GM23248 (cell line): ENCODE measurements at regions not wholly inside any gene's neighbourhood (a gene's known extent, or its start where the extent isn't known, plus 50 kb on each side); places are given as distances from the start of the nearest gene placed in this dataset.
A peak's percentile ranks its signal among the peaks of the same experiment; 100 is the strongest.

ENCODE experiments used
- DNase-seq: peaks from one replicate; pipeline ENCODE4 v3.0.0-alpha.2; 2015
- H2AFZ ChIP-seq: fragments of 200-600 bp; sonication (generic); 2 replicates; pipeline ENCODE4 v1.6.1; 2016; ENCODE audit warnings: antibody characterized with exemption
- H3F3A ChIP-seq: fragments of 200-600 bp; sonication (generic); 2 replicates; pipeline ENCODE4 v1.6.1; 2016; ENCODE audit warnings: mild to moderate bottlenecking, antibody characterized with exemption, mixed run types; ENCODE audit not compliant: insufficient read depth
- H3K27ac ChIP-seq: fragments of 200-600 bp; sonication (generic); 2 replicates; pipeline ENCODE4 v1.5.1; 2016; ENCODE audit warnings: mild to moderate bottlenecking
- H3K27me3 ChIP-seq: fragments of 200-600 bp; sonication (generic); replicated peaks from 2 replicates; pipeline ENCODE4 v1.6.1; 2016; ENCODE audit warnings: mild to moderate bottlenecking; ENCODE audit not compliant: insufficient read depth
- H3K36me3 ChIP-seq: fragments of 200-600 bp; sonication (generic); 2 replicates; pipeline ENCODE4 v1.6.1; 2016; ENCODE audit warnings: low read depth, mild to moderate bottlenecking
- H3K4me1 ChIP-seq: fragments of 200-600 bp; sonication (generic); 2 replicates; pipeline ENCODE4 v1.6.1; 2016; ENCODE audit warnings: mild to moderate bottlenecking; ENCODE audit not compliant: insufficient read depth
- H3K4me2 ChIP-seq: fragments of 200-600 bp; sonication (generic); one replicate; pipeline ENCODE4 v1.6.1; 2016; ENCODE audit warnings: mild to moderate bottlenecking; ENCODE audit not compliant: unreplicated experiment
- H3K4me3 ChIP-seq: fragments of 200-600 bp; sonication (generic); 2 replicates; pipeline ENCODE4 v1.5.1; 2016; ENCODE audit warnings: mild to moderate bottlenecking
- H3K79me2 ChIP-seq: fragments of 200-600 bp; sonication (generic); 2 replicates; pipeline ENCODE4 v1.6.1; 2016; ENCODE audit warnings: mild to moderate bottlenecking; ENCODE audit not compliant: insufficient read depth
- H3K9ac ChIP-seq: fragments of 200-600 bp; sonication (generic); 2 replicates; pipeline ENCODE4 v1.6.1; 2016; ENCODE audit warnings: mild to moderate bottlenecking
- H3K9me2 ChIP-seq: fragments of 200-600 bp; sonication (generic); 2 replicates; pipeline ENCODE4 v1.6.1; 2016; ENCODE audit warnings: mixed run types, mild to moderate bottlenecking, moderate library complexity; ENCODE audit not compliant: insufficient read depth
- H3K9me3 ChIP-seq: fragments of 200-600 bp; sonication (generic); one replicate; pipeline ENCODE4 v1.6.1; 2017; ENCODE audit warnings: low read depth
- H4K20me1 ChIP-seq: fragments of 200-600 bp; sonication (generic); 2 replicates; pipeline ENCODE4 v1.6.0; 2016; ENCODE audit not compliant: insufficient read depth
- EZH2 ChIP-seq: fragments of 200-600 bp; sonication (generic); IDR thresholded peaks from 2 replicates; pipeline ENCODE4 v1.6.1; 2018; ENCODE audit warnings: antibody characterized with exemption, mild to moderate bottlenecking; ENCODE audit not compliant: insufficient read depth, poor library complexity, severe bottlenecking
- EZH2phosphoT487 ChIP-seq: fragments of 200-600 bp; sonication (generic); IDR thresholded peaks from 2 replicates; pipeline ENCODE4 v1.6.1; 2018; ENCODE audit warnings: antibody characterized with exemption, moderate library complexity, mild to moderate bottlenecking, low read depth; ENCODE audit not compliant: insufficient read depth
- WGBS, 2 experiments: methylation state at CpG; one replicate each; pipeline ENCODE4 v1.1.6; 2015 to 2017; ENCODE audit warnings: low lambda C conversion rate in 2 of 2, low coverage in 1 of 2; ENCODE audit errors: missing lambda C conversion rate in 2 of 2; 5-methylcytosine and 5-hydroxymethylcytosine counted together
- in situ Hi-C: fragments of 300-500 bp; cut with MboI; formaldehyde crosslinking; loops from 2 replicates; pipeline ENCODE4 v1.15.0; 2020

GRCh38 chr4:55175779-55176231 is 50.4 kb upstream of the KDR start:
- no peak for TF ChIP-seq EZH2
- no peak for TF ChIP-seq EZH2phosphoT487
- Histone ChIP-seq H3K4me2 (peak overlapping the region; percentile 59), H2AFZ (peak overlapping the region; percentile 76), H3F3A (peaks cover 23% of the 10 kb centered on the region), H3K4me3 (peak overlapping the region; percentile 48), H4K20me1 (no peaks in the 10 kb centered on the region), H3K9me2 (no peaks in the 10 kb centered on the region), H3K27ac (peak overlapping the region; percentile 60), H3K9ac (no peak overlapping the region), H3K27me3 (no peaks in the 10 kb centered on the region), H3K4me1 (peaks cover 40% of the 10 kb centered on the region), H3K36me3 (no peaks in the 10 kb centered on the region), H3K9me3 (no peaks in the 10 kb centered on the region), H3K79me2 (no peaks in the 10 kb centered on the region)
- 11 to 12% methylated on average over 5 of the region's 5 CpGs for WGBS, 2 experiments
- in situ Hi-C loops, result no loop called here
- DNase-seq, result peak; percentile 84

GRCh38 chr4:55176497-55176896 is 51.1 kb upstream of the KDR start:
- Histone ChIP-seq H3K9me3 (no peaks in the 10 kb centered on the region), H3K9ac (no peak overlapping the region), H3K36me3 (no peaks in the 10 kb centered on the region), H3K27ac (no peak overlapping the region; the same call in 1 of the 2 replicates), H3K27me3 (no peaks in the 10 kb centered on the region), H3K4me3 (no peak overlapping the region), H3K4me1 (peaks cover 46% of the 10 kb centered on the region), H3K79me2 (no peaks in the 10 kb centered on the region), H3K9me2 (no peaks in the 10 kb centered on the region), H3K4me2 (no peak overlapping the region), H2AFZ (peak overlapping the region; percentile 76), H3F3A (peaks cover 23% of the 10 kb centered on the region), H4K20me1 (no peaks in the 10 kb centered on the region)
- no peak for TF ChIP-seq EZH2
- TF ChIP-seq EZH2phosphoT487, result no peak
- WGBS, 2 experiments, result 82 to 91% methylated on average over 4 of the region's 4 CpGs
- in situ Hi-C loops, result no loop called here
- no peak for DNase-seq

- no peaks in the 10 kb centered on the region for H3K27me3 ChIP-seq
- in situ Hi-C loops, result no loop called here
- no peak overlapping the region for H2AFZ ChIP-seq
- no peak for TF ChIP-seq EZH2phosphoT487
- no peak for TF ChIP-seq EZH2
- H3K79me2 ChIP-seq, result no peaks in the 10 kb centered on the region
- no peaks in the 10 kb centered on the region for H3K9me3 ChIP-seq
- 88 to 95% methylated on average over 4 of the region's 4 CpGs for WGBS, 2 experiments
- no peaks in the 10 kb centered on the region for H3K9me2 ChIP-seq
- H3K4me2 ChIP-seq, result no peak overlapping the region
- no peak overlapping the region for H3K4me3 ChIP-seq
- peaks cover 26% of the 10 kb centered on the region for H3F3A ChIP-seq
- H3K4me1 ChIP-seq, result peaks cover 46% of the 10 kb centered on the region
- H3K27ac ChIP-seq, result no peak overlapping the region
- DNase-seq, result no peak
- no peaks in the 10 kb centered on the region for H3K36me3 ChIP-seq
- H4K20me1 ChIP-seq, result no peaks in the 10 kb centered on the region
- no peak overlapping the region for H3K9ac ChIP-seq
These were observed 52.1 kb upstream of the KDR start for GRCh38 chr4:55177461-55177860.

- in situ Hi-C loops, result no loop called here
- Histone ChIP-seq H3K36me3 (no peaks in the 10 kb centered on the region), H2AFZ (no peak overlapping the region), H3K9ac (no peak overlapping the region), H3K27me3 (no peaks in the 10 kb centered on the region), H3K4me1 (peaks cover 38% of the 10 kb centered on the region), H3K27ac (no peak overlapping the region), H4K20me1 (no peaks in the 10 kb centered on the region), H3K79me2 (no peaks in the 10 kb centered on the region), H3K4me2 (no peak overlapping the region), H3F3A (peaks cover 34% of the 10 kb centered on the region), H3K9me3 (no peaks in the 10 kb centered on the region), H3K4me3 (no peak overlapping the region), H3K9me2 (no peaks in the 10 kb centered on the region)
- 72 to 73% methylated on average over 7 of the region's 7 CpGs for WGBS, 2 experiments
- DNase-seq, result no peak
- no peak for TF ChIP-seq EZH2
- TF ChIP-seq EZH2phosphoT487, result no peak
These were observed 53.0 kb upstream of the KDR start for GRCh38 chr4:55178226-55179005.
